ENCODE measurements at regions not wholly inside any gene's neighbourhood (a gene's known extent, or its start where the extent isn't known, plus 50 kb on each side); places are given as distances from the start of the nearest gene placed in this dataset.

GRCh38 chr10:104517946-104518345 is 123.1 kb upstream of the SORCS3 start (continued):
- TF ChIP-seq MAX (IDR thresholded peaks at IDR 0.05), result no peak
- TF ChIP-seq JUND (IDR thresholded peaks at IDR 0.05), result no peak
- no peak for TF ChIP-seq HNF4A (conservative IDR thresholded peaks at IDR 0.05)
- no peak for TF ChIP-seq RXRA (IDR thresholded peaks at IDR 0.05)

- H3K27me3 ChIP-seq (ENCODE audit: control insufficient read depth in 4 of 4, insufficient read depth in 4 of 4, low read length in 3 of 4), result no peaks in the 10 kb centered on the region
- H3K36me3 ChIP-seq (ENCODE audit: control insufficient read depth in 4 of 4, insufficient read depth in 3 of 4, low read depth in 1 of 4, low read length in 3 of 4), result no peaks in the 10 kb centered on the region
- 66% methylated on average over 6 of the region's 6 CpGs for WGBS
These were observed 122.2 kb upstream of the SORCS3 start for GRCh38 chr10:104518891-104519290.

More at GRCh38 chr10:104518891-104519290, 122.2 kb upstream of the SORCS3 start:
- Histone ChIP-seq H3K27ac (ENCODE audit: low read depth in 1 of 2, low read length in 2 of 2) (no peak overlapping the region), H3K4me3 (ENCODE audit: low read depth in 1 of 3, low read length in 3 of 3) (no peak overlapping the region), H3K9ac (ENCODE audit: low read depth in 1 of 2, low read length in 2 of 2) (no peak overlapping the region), H3K4me1 (ENCODE audit: control insufficient read depth in 4 of 4, insufficient read depth in 4 of 4, low read length in 3 of 4) (no peaks in the 10 kb centered on the region), H3K9me3 (ENCODE audit: control insufficient read depth in 4 of 4, low read length in 3 of 4) (no peaks in the 10 kb centered on the region)
- TF ChIP-seq YY1 (IDR thresholded peaks at IDR 0.05) (no peak), FOXA1 (IDR thresholded peaks at IDR 0.05) (no peak), NR2F2 (IDR thresholded peaks at IDR 0.05) (no peak), CTCF (IDR thresholded peaks at IDR 0.05; ENCODE audit: low read depth, low read length, missing input control) (no peak), FOXA2 (IDR thresholded peaks at IDR 0.05) (no peak), RAD21 (IDR thresholded peaks at IDR 0.05) (no peak), REST (IDR thresholded peaks at IDR 0.05) (no peak), ATF3 (IDR thresholded peaks at IDR 0.05) (no peak), RXRA (IDR thresholded peaks at IDR 0.05) (no peak), EGR1 (IDR thresholded peaks at IDR 0.05; ENCODE audit: low read depth in 2 of 2) (no peak), JUND (IDR thresholded peaks at IDR 0.05) (no peak), MAX (IDR thresholded peaks at IDR 0.05) (no peak), ZBTB33 (IDR thresholded peaks at IDR 0.05) (no peak), HNF4G (IDR thresholded peaks at IDR 0.05) (no peak), GABPA (IDR thresholded peaks at IDR 0.05 in 1 of 2, conservative IDR thresholded peaks at IDR 0.05 in 1 of 2) (no peak), SP1 (IDR thresholded peaks at IDR 0.05) (no peak)
- DNase-seq (ENCODE audit: low spot score), result no peak

Measured in liver (tissue), 8 donors.